Thyroid gland (tissue), 4 donors: ENCODE measurements at regions not wholly inside any gene's neighbourhood (a gene's known extent, or its start where the extent isn't known, plus 50 kb on each side); places are given as distances from the start of the nearest gene placed in this dataset.

Source experiments
- CTCF ChIP-seq, 6 experiments: fragments of 200-600 bp in 3 of 6; fragments of 450-650 bp in 3 of 6; sonication (generic) in 3 of 6; IDR thresholded peaks; one replicate each; pipeline ENCODE4 v1.5.1; 2016 to 2019; ENCODE audit warnings: antibody characterized with exemption in 6 of 6, mild to moderate bottlenecking in 2 of 6, inconsistent platforms in 1 of 6, moderate library complexity in 1 of 6
- POLR2A ChIP-seq, 2 donors: fragments of 450-650 bp; IDR thresholded peaks; one replicate each; pipeline ENCODE4 v1.6.1; 2017; ENCODE audit warnings: antibody characterized with exemption in 2 of 2, mild to moderate bottlenecking in 2 of 2, moderate library complexity in 1 of 2

- TF ChIP-seq CTCF (IDR thresholded peaks at IDR 0.05) (no peak), POLR2A (IDR thresholded peaks at IDR 0.05) (no peak)
Observed at GRCh38 chr12:23428758-23429157, 520.7 kb downstream of the SOX5 start.
